ENCODE measurements at regions not wholly inside any gene's neighbourhood (a gene's known extent, or its start where the extent isn't known, plus 50 kb on each side); places are given as distances from the start of the nearest gene placed in this dataset.

DNA sequence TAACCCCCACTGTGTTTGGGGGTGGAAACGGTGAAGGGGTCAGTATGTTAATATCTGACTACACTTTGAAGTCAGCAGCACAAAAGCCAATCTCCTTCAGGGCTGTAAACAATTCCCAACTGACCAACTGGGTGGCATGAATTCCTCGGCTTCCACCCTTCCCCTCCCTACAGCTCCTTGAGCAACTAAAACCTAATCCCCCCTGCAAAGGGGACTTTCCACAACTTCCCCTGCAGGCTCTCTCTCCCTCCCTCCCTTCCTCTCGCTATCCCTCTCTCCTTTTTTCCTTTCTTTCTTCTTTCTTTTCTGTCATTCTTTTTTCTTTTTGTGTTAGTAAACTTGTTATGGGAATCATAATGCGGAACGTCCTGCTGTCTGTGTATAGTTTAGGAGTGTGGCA is 65.1 kb upstream of the PTCH1 start:
- no peak for DNase-seq
- H3K4me3 ChIP-seq, result no peak overlapping the region
- H3K36me3 ChIP-seq, result no peaks in the 10 kb centered on the region
- no peak overlapping the region for H3K27ac ChIP-seq
- ATAC-seq, result no peak
- WGBS (ENCODE audit: insufficient coverage, low coverage, low lambda C conversion rate, missing lambda C conversion rate), result 62% methylated on average over 5 of the region's 5 CpGs
- H3K27me3 ChIP-seq, result no peaks in the 10 kb centered on the region
- intact Hi-C loops (cut with DNase I), result no loop called here
- H3K9me3 ChIP-seq, result no peaks in the 10 kb centered on the region
- no peak for TF ChIP-seq POLR2A (IDR thresholded peaks at IDR 0.05)
- TF ChIP-seq, protein P1, sequence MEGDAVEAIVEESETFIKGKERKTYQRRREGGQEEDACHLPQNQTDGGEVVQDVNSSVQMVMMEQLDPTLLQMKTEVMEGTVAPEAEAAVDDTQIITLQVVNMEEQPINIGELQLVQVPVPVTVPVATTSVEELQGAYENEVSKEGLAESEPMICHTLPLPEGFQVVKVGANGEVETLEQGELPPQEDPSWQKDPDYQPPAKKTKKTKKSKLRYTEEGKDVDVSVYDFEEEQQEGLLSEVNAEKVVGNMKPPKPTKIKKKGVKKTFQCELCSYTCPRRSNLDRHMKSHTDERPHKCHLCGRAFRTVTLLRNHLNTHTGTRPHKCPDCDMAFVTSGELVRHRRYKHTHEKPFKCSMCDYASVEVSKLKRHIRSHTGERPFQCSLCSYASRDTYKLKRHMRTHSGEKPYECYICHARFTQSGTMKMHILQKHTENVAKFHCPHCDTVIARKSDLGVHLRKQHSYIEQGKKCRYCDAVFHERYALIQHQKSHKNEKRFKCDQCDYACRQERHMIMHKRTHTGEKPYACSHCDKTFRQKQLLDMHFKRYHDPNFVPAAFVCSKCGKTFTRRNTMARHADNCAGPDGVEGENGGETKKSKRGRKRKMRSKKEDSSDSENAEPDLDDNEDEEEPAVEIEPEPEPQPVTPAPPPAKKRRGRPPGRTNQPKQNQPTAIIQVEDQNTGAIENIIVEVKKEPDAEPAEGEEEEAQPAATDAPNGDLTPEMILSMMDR (IDR thresholded peaks at IDR 0.05), result no peak
- H3K4me1 ChIP-seq, result no peaks in the 10 kb centered on the region

DNA sequence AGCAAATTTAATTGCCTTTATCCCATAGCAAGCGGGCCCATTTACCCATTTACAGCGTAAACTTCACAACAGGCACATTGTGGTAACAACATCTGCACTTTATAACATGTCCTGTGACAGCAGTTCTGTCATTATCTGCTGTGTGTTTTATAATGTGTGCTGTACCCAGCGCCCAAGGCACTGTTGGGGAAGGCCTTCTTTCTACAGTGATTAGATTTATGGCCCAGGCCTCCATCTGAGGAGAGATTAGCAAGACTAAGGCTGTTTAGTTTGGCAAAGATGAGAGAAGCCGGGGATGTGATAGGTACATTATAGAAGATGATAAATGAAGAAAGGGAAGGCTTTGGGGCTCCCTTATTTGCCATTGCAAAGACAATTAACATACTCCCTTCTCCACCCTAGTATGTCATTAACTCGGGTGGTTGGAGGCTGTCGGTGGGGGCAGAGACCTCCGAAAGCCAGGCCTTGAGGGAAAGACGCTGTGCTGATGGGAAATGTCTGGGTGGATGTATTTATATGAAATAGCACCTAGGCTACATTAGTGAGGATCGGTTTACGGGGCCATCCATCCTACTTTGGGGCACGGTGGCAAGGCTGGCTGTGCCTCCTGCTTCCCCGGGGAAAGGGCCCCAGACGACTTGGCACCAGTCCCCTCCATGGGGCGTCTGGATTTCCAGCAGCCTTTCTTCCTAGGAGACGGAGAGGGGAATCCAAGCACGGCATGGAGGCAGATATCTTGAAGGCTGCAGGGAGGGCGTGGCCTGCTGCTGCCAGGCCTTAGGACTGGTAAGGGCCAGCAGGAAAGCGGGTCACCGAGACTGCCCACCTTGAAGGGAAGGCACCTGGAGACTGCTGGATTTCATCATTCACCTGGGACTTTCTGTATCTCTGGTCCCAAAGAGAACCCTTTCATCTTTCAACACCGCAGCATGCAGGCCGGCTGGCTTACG is 64.3 kb upstream of the PTCH1 start:
- intact Hi-C loops (cut with DNase I), result no loop called here

DNA sequence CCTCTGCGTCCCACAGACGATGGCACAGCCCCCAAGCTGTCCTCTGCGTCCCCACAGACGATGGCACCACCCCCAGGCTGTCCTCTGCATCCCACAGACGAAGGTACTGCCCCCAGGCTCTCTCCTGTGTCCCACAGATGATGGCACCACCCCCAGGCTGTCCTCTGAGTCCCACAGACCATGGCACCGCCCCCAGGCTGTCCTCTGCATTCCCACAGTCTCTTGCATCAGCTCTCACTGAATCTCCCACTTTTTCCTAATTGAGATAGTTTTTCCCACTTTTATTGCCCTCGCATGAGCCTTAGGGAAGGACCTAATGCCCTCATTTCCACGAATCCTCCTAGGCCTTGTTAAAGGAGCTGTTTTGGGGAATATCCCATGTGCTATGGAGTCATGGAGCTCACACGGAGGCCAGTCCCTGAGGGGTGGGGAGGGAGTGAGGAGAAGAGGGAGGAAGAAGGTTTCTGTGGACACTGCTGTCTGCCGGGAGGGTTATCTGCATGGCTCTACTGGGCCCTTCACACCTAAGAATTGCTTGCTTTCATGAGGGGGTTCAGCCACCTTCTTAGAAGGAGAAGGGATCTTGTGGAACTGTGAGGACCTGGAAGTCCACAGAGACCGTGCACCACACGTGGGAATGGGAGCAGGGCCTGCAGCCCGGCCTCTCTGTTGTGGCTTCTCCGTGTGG is 58.2 kb upstream of the PTCH1 start:
- DNase-seq, result no peak

More for the DNA sequence above, 64.3 kb upstream of the PTCH1 start:
- TF ChIP-seq, protein P1 (IDR thresholded peaks at IDR 0.05), result no peak
- WGBS (ENCODE audit: insufficient coverage, low coverage, low lambda C conversion rate, missing lambda C conversion rate), result 69% methylated on average over 5 of the region's 22 CpGs
- DNase-seq (no peak), ATAC-seq (no peak)
- no peaks in the 10 kb centered on the region for H3K27me3 ChIP-seq
- H3K27ac ChIP-seq, result no peak overlapping the region
- H3K36me3 ChIP-seq, result no peaks in the 10 kb centered on the region
- no peaks in the 10 kb centered on the region for H3K4me1 ChIP-seq
- no peak overlapping the region for H3K4me3 ChIP-seq
- no peaks in the 10 kb centered on the region for H3K9me3 ChIP-seq

DNA sequence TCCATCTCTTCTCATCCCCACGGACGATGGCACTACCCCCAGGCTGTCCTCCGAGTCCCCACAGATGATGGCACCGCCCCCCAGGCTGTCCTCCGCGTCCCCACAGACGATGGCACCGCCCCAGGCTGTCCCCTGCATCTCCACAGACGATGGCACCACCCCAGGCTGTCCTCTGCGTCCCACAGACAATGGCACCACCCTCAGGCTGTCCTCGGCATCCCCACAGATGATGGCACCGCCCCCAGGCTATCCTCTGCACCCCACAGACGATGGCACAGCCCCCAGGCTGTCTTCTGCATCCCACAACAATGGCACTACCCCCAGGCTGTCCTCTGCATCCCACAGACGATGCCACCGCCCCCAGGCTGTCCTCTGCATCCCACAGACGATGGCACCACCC is 57.4 kb upstream of the PTCH1 start:
- no peaks in the 10 kb centered on the region for H3K36me3 ChIP-seq
- H3K27ac ChIP-seq, result no peak overlapping the region
- intact Hi-C loops (cut with DNase I), result no loop called here
- DNase-seq (no peak), ATAC-seq (no peak)
- no peaks in the 10 kb centered on the region for H3K27me3 ChIP-seq
- TF ChIP-seq POLR2A (IDR thresholded peaks at IDR 0.05), result no peak
- TF ChIP-seq, protein P1 (IDR thresholded peaks at IDR 0.05), result no peak
- H3K4me3 ChIP-seq, result no peak overlapping the region
- H3K9me3 ChIP-seq, result no peaks in the 10 kb centered on the region
- WGBS (ENCODE audit: insufficient coverage, low coverage, low lambda C conversion rate, missing lambda C conversion rate), result 35% methylated on average over 10 of the region's 16 CpGs
- H3K4me1 ChIP-seq, result no peaks in the 10 kb centered on the region

More for the DNA sequence above, 58.2 kb upstream of the PTCH1 start:
- TF ChIP-seq, protein P1 (IDR thresholded peaks at IDR 0.05), result no peak
- TF ChIP-seq POLR2A (IDR thresholded peaks at IDR 0.05), result no peak
- Histone ChIP-seq H3K27me3 (no peaks in the 10 kb centered on the region), H3K27ac (no peak overlapping the region), H3K4me1 (no peaks in the 10 kb centered on the region), H3K9me3 (no peaks in the 10 kb centered on the region), H3K36me3 (no peaks in the 10 kb centered on the region), H3K4me3 (no peak overlapping the region)
- 39% methylated on average over 9 of the region's 14 CpGs for WGBS (ENCODE audit: insufficient coverage, low coverage, low lambda C conversion rate, missing lambda C conversion rate)
- intact Hi-C loops (cut with DNase I), result no loop called here
- ATAC-seq, result no peak

Measured in right lobe of liver (tissue), 6 donors.